A549 (cell line): ENCODE measurements at regions not wholly inside any gene's neighbourhood (a gene's known extent, or its start where the extent isn't known, plus 50 kb on each side); places are given as distances from the start of the nearest gene placed in this dataset.

Experiments
- ATAC-seq, 2 experiments: fragments of 200-7000 bp in 1 of 2; fragments of >200 bp in 1 of 2; cut with Nextera tagmentation in 1 of 2; cut with Tn5 transposase in 1 of 2; 3 replicates each; pipeline versions ENCODE4 v1.8.0 to v1.9.1; 2018 to 2020; ENCODE audit warnings: mild to moderate bottlenecking in 1 of 2, moderate library complexity in 1 of 2
- CTCF ChIA-PET: fragments of 300-600 bp; sonication (Branson Sonifier 250); formaldehyde crosslinking; extraction: SDS; loops from one replicate; lab custom pipeline; 2021; ENCODE audit warnings: antibody characterized with exemption, inconsistent platforms; lab: Yijun Ruan, JAX
- POLR2A ChIA-PET: fragments of 350-600 bp; formaldehyde crosslinking; extraction: SDS; loops from one replicate; lab custom pipeline; 2021; ENCODE audit warnings: antibody characterized with exemption, inconsistent platforms; lab: Yijun Ruan, JAX
- DNase-seq, 2 experiments: peaks; one replicate each; pipeline versions ENCODE4 v3.0.0 to v3.0.0-alpha.2; 2011 to 2016; ENCODE audit warnings: low read depth in 1 of 2, low spot score in 1 of 2
- FAIRE-seq: peaks from 2 replicates; lab custom pipeline; 2011; peaks lifted over from hg19 to GRCh38; lab: Jason Lieb, UNC
- H3K27ac ChIP-seq, 2 experiments: fragments of >200 bp; sonication (Bioruptor Twin); formaldehyde crosslinking; 3 replicates each; pipeline ENCODE4 v1.5.1; 2016 to 2017
- H3K4me1 ChIP-seq: fragments of >200 bp; sonication (Bioruptor Twin); formaldehyde crosslinking; 3 replicates; pipeline ENCODE4 v1.6.1; 2016
- H3K4me2 ChIP-seq: fragments of >200 bp; sonication (Bioruptor Twin); formaldehyde crosslinking; 3 replicates; pipeline ENCODE4 v1.6.1; 2016
- H3K4me3 ChIP-seq: fragments of >200 bp; sonication (Bioruptor Twin); formaldehyde crosslinking; 3 replicates; pipeline ENCODE4 v1.5.1; 2016
- H3K9me3 ChIP-seq: fragments of >200 bp; sonication (Bioruptor Twin); formaldehyde crosslinking; 3 replicates; pipeline ENCODE4 v1.6.1; 2016
- CBX2 ChIP-seq: fragments of 200-600 bp; sonication (generic); IDR thresholded peaks from 2 replicates; pipeline ENCODE4 v1.6.1; 2016; ENCODE audit warnings: low read depth, mild to moderate bottlenecking, borderline replicate concordance
- CBX8 ChIP-seq: fragments of 200-600 bp; sonication (generic); IDR thresholded peaks from 2 replicates; pipeline ENCODE4 v1.6.1; 2016
- CHD2 ChIP-seq: fragments of 150-350 bp; IDR thresholded peaks from 2 replicates; pipeline ENCODE4 v1.6.1; 2014; ENCODE audit warnings: low read length; ENCODE audit not compliant: partially characterized antibody
- FOSL2 ChIP-seq, 2 experiments: fragments of 450-650 bp in 1 of 2; fragments of >200 bp in 1 of 2; sonication (Bioruptor Twin) in 1 of 2; formaldehyde crosslinking; IDR thresholded peaks; 2 replicates each; pipeline versions ENCODE4 v1.5.0 to v1.6.1; 2016 to 2020; ENCODE audit warnings: mild to moderate bottlenecking in 1 of 2, moderate library complexity in 1 of 2
- FOXS1 ChIP-seq: fragments of 250-450 bp; sonication (Bioruptor Pico); IDR thresholded peaks from 2 replicates; pipeline ENCODE4 v1.5.0; 2020; ENCODE audit warnings: mild to moderate bottlenecking, moderate library complexity
- HDAC2 ChIP-seq: fragments of 200-600 bp; sonication (generic); IDR thresholded peaks from 2 replicates; pipeline ENCODE4 v1.6.1; 2016
- HOXA7 ChIP-seq: fragments of 250-450 bp; sonication (Bioruptor Pico); IDR thresholded peaks from 2 replicates; pipeline ENCODE4 v1.5.0; 2020; ENCODE audit warnings: mild to moderate bottlenecking, moderate library complexity
- HOXB13 ChIP-seq: fragments of 250-450 bp; sonication (Bioruptor Pico); IDR thresholded peaks from 2 replicates; pipeline ENCODE4 v1.5.0; 2020; ENCODE audit warnings: low read depth, mild to moderate bottlenecking, moderate library complexity
- HOXB5 ChIP-seq: fragments of 250-450 bp; sonication (Bioruptor Pico); IDR thresholded peaks from 2 replicates; pipeline ENCODE4 v1.5.0; 2020; ENCODE audit warnings: mild to moderate bottlenecking, moderate library complexity
- KDM1A ChIP-seq: fragments of 200-600 bp; sonication (generic); IDR thresholded peaks from 2 replicates; pipeline ENCODE4 v1.6.1; 2016; ENCODE audit warnings: low read depth, mild to moderate bottlenecking
- MAX ChIP-seq: IDR thresholded peaks from 2 replicates; pipeline ENCODE4 v1.6.1; 2012
- MAZ ChIP-seq: fragments of 150-350 bp; IDR thresholded peaks from 2 replicates; pipeline ENCODE4 v1.6.1; 2014; ENCODE audit warnings: antibody characterized with exemption, low read depth, low read length, borderline replicate concordance
- POLR2A ChIP-seq: IDR thresholded peaks from 2 replicates; pipeline ENCODE4 v1.6.1; 2012; ENCODE audit warnings: mild to moderate bottlenecking, low read length
- POLR2AphosphoS2 ChIP-seq: conservative IDR thresholded peaks from 2 replicates; pipeline ENCODE4 v1.6.1; 2012; ENCODE audit warnings: low read length, improper control_type of control experiment, inconsistent platforms
- RAD21 ChIP-seq, 2 experiments: fragments of >200 bp in 1 of 2; sonication (Bioruptor Twin) in 1 of 2; formaldehyde crosslinking in 1 of 2; IDR thresholded peaks in 1 of 2; conservative IDR thresholded peaks in 1 of 2; 2 replicates in 1 of 2; 3 replicates in 1 of 2; pipeline ENCODE4 v1.6.1; 2012 to 2018; ENCODE audit warnings: inconsistent platforms in 1 of 2
- RCOR1 ChIP-seq: fragments of 150-350 bp; IDR thresholded peaks from 2 replicates; pipeline ENCODE4 v1.6.1; 2014; ENCODE audit warnings: antibody characterized with exemption, low read length, low read depth
- RNF2 ChIP-seq: fragments of 200-600 bp; sonication (generic); IDR thresholded peaks from 2 replicates; pipeline ENCODE4 v1.6.1; 2016; ENCODE audit warnings: low read depth, mild to moderate bottlenecking, antibody characterized with exemption, moderate library complexity, borderline replicate concordance
- TP53 ChIP-seq: fragments of 250-450 bp; sonication (Bioruptor Pico); IDR thresholded peaks from 2 replicates; pipeline ENCODE4 v1.5.0; 2021; ENCODE audit warnings: mild to moderate bottlenecking, moderate library complexity
- ZC3H11A ChIP-seq: fragments of 450-650 bp; IDR thresholded peaks from 2 replicates; pipeline ENCODE4 v1.6.1; 2014; ENCODE audit warnings: antibody characterized with exemption, mild to moderate bottlenecking
- WGBS: methylation state at CpG from one replicate; pipeline ENCODE4 v1.1.6; 2017; ENCODE audit errors: missing lambda C conversion rate; 5-methylcytosine and 5-hydroxymethylcytosine counted together
- TF ChIP-seq, protein P1 (sequence below): IDR thresholded peaks from 2 replicates; pipeline ENCODE4 v1.6.1; 2012
- TF ChIP-seq, protein P2 (sequence below): fragments of 150-350 bp; IDR thresholded peaks from 2 replicates; pipeline ENCODE4 v1.6.1; 2014; ENCODE audit warnings: low read depth, mild to moderate bottlenecking, low read length
- TF ChIP-seq, protein P3 (sequence below): fragments of >200 bp; sonication (Bioruptor Twin); formaldehyde crosslinking; IDR thresholded peaks from 3 replicates; pipeline ENCODE4 v1.6.1; 2016

- DNase-seq (no peak), ATAC-seq (no peak), FAIRE-seq (no peak)
- no peaks in the 10 kb centered on the region for H3K9me3 ChIP-seq
- H3K27ac ChIP-seq: no peak overlapping the region
- H3K4me2 ChIP-seq: no peak overlapping the region
- H3K4me3 ChIP-seq: no peak overlapping the region
- 0% methylated on average over 1 of the region's 1 CpG for WGBS
- no peaks in the 10 kb centered on the region for H3K4me1 ChIP-seq
- ChIA-PET POLR2A (no interaction called here), CTCF (no interaction called here)
- TF ChIP-seq HDAC2 (no peak), CBX8 (no peak)
- TF ChIP-seq, protein P1, sequence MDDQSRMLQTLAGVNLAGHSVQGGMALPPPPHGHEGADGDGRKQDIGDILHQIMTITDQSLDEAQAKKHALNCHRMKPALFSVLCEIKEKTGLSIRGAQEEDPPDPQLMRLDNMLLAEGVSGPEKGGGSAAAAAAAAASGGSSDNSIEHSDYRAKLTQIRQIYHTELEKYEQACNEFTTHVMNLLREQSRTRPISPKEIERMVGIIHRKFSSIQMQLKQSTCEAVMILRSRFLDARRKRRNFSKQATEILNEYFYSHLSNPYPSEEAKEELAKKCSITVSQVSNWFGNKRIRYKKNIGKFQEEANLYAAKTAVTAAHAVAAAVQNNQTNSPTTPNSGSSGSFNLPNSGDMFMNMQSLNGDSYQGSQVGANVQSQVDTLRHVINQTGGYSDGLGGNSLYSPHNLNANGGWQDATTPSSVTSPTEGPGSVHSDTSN: no peak
These were observed 91.1 kb upstream of the ATP11B start for GRCh38 chr3:182702216-182702615.

DNA sequence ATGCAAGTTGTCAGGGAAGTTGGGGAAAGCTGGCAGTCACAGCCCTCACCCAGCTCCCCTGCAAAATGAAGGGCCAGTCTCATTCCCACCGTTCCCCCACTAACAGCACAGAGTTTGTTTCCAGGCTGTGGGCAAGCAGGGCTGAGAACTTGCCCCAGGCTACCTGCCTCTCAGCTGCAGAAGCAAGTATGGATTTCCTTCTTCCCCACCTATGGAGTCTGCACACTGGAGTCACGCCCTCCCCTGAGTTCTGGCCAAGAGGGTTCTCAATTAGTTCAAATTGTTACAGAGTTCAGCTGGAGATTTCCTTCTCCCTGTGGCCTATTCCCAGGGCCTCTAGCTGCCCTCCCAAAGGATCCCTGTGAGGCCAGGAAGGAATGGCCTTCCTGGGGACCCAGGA lies 90.1 kb upstream of the ATP11B start:
- CTCF ChIA-PET: interaction anchor here (1.3 kb wide), 1 partner anchor 17 kb away, joined by 3 read pairs; no protein-coding TSS in a partner anchor
- WGBS: 10% methylated on average over 2 of the region's 2 CpGs
- no peak for FAIRE-seq

DNA sequence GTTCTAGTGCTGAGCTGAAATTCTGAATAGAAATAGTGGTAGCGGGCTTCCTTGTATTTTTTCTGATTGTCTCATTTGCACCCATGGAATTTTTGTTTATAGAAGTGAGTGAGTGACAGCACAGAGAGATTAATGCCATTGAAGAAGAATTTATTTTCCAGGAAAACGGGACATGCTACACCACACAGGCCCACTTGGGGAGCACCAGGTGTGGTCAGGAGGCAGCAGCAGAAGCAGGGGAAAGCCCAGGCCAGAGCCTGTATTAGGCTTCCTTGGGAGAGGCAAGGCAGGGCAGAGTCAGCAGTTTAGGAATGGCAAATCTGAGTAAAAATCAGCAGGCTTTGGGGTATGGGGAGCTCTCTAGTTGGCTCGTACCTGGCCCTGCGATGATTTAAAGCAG lies 88.4 kb upstream of the ATP11B start:
- Histone ChIP-seq H3K27ac (no peak overlapping the region), H3K4me1 (no peaks in the 10 kb centered on the region), H3K9me3 (no peaks in the 10 kb centered on the region), H3K4me3 (no peak overlapping the region), H3K4me2 (no peak overlapping the region)
- ChIA-PET POLR2A (no interaction called here), CTCF (no interaction called here)
- 81% methylated on average over 4 of the region's 4 CpGs for WGBS
- ATAC-seq (peak; percentile 61 to 68; a peak in 4 of 6 replicates), FAIRE-seq (no peak), DNase-seq (no peak)
- TF ChIP-seq RAD21 (conservative IDR thresholded peaks at IDR 0.05 in 1 of 2, IDR thresholded peaks at IDR 0.05 in 1 of 2) (no peak), FOXS1 (CRISPR knock-in tag) (no peak), ZC3H11A (no peak), HOXB13 (CRISPR knock-in tag) (no peak), MAX (no peak), MAZ (no peak), POLR2A (no peak), FOSL2 (IDR thresholded peaks at IDR 0.05) (no peak), FOSL2 (CRISPR knock-in tag; IDR thresholded peaks at IDR 0.05) (no peak), TP53 (no peak), HOXA7 (no peak), CHD2 (no peak), RNF2 (no peak)
- TF ChIP-seq, protein P2, sequence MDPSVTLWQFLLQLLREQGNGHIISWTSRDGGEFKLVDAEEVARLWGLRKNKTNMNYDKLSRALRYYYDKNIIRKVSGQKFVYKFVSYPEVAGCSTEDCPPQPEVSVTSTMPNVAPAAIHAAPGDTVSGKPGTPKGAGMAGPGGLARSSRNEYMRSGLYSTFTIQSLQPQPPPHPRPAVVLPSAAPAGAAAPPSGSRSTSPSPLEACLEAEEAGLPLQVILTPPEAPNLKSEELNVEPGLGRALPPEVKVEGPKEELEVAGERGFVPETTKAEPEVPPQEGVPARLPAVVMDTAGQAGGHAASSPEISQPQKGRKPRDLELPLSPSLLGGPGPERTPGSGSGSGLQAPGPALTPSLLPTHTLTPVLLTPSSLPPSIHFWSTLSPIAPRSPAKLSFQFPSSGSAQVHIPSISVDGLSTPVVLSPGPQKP: no peak
- TF ChIP-seq, protein P3, sequence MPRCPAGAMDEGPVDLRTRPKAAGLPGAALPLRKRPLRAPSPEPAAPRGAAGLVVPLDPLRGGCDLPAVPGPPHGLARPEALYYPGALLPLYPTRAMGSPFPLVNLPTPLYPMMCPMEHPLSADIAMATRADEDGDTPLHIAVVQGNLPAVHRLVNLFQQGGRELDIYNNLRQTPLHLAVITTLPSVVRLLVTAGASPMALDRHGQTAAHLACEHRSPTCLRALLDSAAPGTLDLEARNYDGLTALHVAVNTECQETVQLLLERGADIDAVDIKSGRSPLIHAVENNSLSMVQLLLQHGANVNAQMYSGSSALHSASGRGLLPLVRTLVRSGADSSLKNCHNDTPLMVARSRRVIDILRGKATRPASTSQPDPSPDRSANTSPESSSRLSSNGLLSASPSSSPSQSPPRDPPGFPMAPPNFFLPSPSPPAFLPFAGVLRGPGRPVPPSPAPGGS: no peak
- TF ChIP-seq, protein P1: no peak

More for the DNA sequence above, 90.1 kb upstream of the ATP11B start:
- Histone ChIP-seq H3K4me1 (no peaks in the 10 kb centered on the region), H3K9me3 (no peaks in the 10 kb centered on the region), H3K27ac (no peak overlapping the region), H3K4me2 (no peak overlapping the region), H3K4me3 (no peak overlapping the region)
- TF ChIP-seq KDM1A (no peak), CBX2 (no peak), HOXB13 (CRISPR knock-in tag) (no peak), MAX (no peak), RCOR1 (no peak), ZC3H11A (no peak), HOXB5 (CRISPR knock-in tag) (no peak), POLR2AphosphoS2 (no peak)
- DNase-seq: no peak
- no peak for ATAC-seq
- POLR2A ChIA-PET: no interaction called here
